ENCODE measurements at regions not wholly inside any gene's neighbourhood (a gene's known extent, or its start where the extent isn't known, plus 50 kb on each side); places are given as distances from the start of the nearest gene placed in this dataset.
"Not testable (repeated sequence)": the region's sequence is repeated elsewhere in the genome, so short reads cannot be mapped to it uniquely, and the experiment has no call there.

- TF ChIP-seq CTCF (conservative IDR thresholded peaks at IDR 0.05; ENCODE audit: low read depth in 2 of 2); CREB1 (CRISPR knock-in tag; IDR thresholded peaks at IDR 0.05; ENCODE audit: low read depth); POLR2AphosphoS5 (IDR thresholded peaks at IDR 0.05; ENCODE audit: low read depth); EZH2 (IDR thresholded peaks at IDR 0.05; ENCODE audit: low read depth, unreplicated experiment); EZH2phosphoT487 (IDR thresholded peaks at IDR 0.05; ENCODE audit: unreplicated experiment); NANOG (IDR thresholded peaks at IDR 0.05; ENCODE audit: borderline replicate concordance); ETS1 (IDR thresholded peaks at IDR 0.05); REST (IDR thresholded peaks at IDR 0.05; ENCODE audit: unreplicated experiment); JUNB (IDR thresholded peaks at IDR 0.05; ENCODE audit: unreplicated experiment); ZNF114 (CRISPR knock-in tag; IDR thresholded peaks at IDR 0.05): not testable (repeated sequence)
Observed at GRCh38 chr13:97770231-97770630, 183.2 kb upstream of the IPO5 start.
